Keratinocyte (primary cell): ENCODE measurements at regions not wholly inside any gene's neighbourhood (a gene's known extent, or its start where the extent isn't known, plus 50 kb on each side); places are given as distances from the start of the nearest gene placed in this dataset.

Experiments
- CTCF ChIP-seq, 3 experiments: IDR thresholded peaks in 1 of 3; conservative IDR thresholded peaks in 1 of 3; optimal IDR thresholded peaks in 1 of 3; 2 replicates in 2 of 3; 3 replicates in 1 of 3; pipeline versions ENCODE3 to v1.5.1; 2011; ENCODE audit warnings: low read length in 3 of 3, mild to moderate bottlenecking in 3 of 3, moderate library complexity in 2 of 3, control low read depth in 1 of 3, inconsistent platforms in 1 of 3; ENCODE audit not compliant: insufficient read depth in 2 of 3; ENCODE audit errors: extremely low read depth in 1 of 3
- EZH2 ChIP-seq: IDR thresholded peaks from one replicate; pipeline ENCODE4 v1.6.1; 2012; ENCODE audit warnings: inconsistent platforms, mild to moderate bottlenecking, low read length, moderate library complexity

DNA sequence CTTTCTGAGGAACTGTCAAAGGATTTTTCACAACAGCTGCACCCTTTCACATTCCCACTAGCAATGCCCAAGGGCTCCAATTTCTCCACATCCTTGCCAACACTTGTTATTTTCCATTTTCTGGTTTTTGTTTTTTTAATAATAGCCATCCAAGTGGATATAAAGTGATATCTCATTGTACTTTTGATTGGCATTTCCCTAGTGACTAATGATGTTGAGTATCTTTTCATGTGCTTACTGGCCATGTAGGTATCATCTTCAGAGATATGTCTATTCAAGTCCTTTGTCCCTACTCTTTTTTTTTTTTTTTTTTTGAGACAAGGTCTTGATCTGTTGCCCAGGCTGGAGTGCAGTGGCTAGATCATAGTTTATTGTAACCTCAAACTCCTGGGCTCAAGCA is 115.8 kb upstream of the HAND1 start:
- TF ChIP-seq CTCF (optimal IDR thresholded peaks at IDR 0.05 in 1 of 3, IDR thresholded peaks at IDR 0.05 in 1 of 3, conservative IDR thresholded peaks at IDR 0.05 in 1 of 3; ENCODE audit: extremely low read depth in 1 of 3, insufficient read depth in 2 of 3, low read length in 3 of 3) (no peak), EZH2 (no peak)
